ENCODE measurements at regions not wholly inside any gene's neighbourhood (a gene's known extent, or its start where the extent isn't known, plus 50 kb on each side); places are given as distances from the start of the nearest gene placed in this dataset.

- TF ChIP-seq, protein P1, sequence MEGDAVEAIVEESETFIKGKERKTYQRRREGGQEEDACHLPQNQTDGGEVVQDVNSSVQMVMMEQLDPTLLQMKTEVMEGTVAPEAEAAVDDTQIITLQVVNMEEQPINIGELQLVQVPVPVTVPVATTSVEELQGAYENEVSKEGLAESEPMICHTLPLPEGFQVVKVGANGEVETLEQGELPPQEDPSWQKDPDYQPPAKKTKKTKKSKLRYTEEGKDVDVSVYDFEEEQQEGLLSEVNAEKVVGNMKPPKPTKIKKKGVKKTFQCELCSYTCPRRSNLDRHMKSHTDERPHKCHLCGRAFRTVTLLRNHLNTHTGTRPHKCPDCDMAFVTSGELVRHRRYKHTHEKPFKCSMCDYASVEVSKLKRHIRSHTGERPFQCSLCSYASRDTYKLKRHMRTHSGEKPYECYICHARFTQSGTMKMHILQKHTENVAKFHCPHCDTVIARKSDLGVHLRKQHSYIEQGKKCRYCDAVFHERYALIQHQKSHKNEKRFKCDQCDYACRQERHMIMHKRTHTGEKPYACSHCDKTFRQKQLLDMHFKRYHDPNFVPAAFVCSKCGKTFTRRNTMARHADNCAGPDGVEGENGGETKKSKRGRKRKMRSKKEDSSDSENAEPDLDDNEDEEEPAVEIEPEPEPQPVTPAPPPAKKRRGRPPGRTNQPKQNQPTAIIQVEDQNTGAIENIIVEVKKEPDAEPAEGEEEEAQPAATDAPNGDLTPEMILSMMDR (IDR thresholded peaks at IDR 0.05), result no peak
- ATAC-seq (ENCODE audit: low FRiP score), result no peak
- DNase-seq (ENCODE audit: low spot score), result no peak
These were observed 236.9 kb upstream of the TMEM229A start for GRCh38 chr7:124269774-124270173.

DNA sequence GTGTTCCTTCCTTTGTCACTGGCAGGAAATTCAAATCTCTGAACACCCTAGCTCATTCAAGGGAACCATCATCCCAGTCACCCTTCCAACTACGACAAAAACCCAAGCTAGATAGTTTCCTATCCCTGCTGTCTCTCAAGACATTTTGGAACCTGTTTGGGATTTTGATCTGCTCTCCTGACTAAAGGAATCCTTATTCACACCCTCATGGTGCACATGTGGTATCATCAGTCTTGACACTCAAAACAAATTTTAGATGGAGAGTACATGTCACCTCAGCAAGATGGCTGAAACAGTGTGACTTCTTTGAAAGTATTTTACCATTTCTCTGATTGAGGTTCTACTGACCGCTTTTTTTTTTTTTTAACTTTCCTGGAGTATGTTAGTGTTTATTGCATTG lies 234.3 kb upstream of the TMEM229A start:
- TF ChIP-seq, protein P1 (IDR thresholded peaks at IDR 0.05), result no peak
- ATAC-seq (ENCODE audit: low FRiP score), result no peak
- DNase-seq (ENCODE audit: low spot score), result no peak

DNA sequence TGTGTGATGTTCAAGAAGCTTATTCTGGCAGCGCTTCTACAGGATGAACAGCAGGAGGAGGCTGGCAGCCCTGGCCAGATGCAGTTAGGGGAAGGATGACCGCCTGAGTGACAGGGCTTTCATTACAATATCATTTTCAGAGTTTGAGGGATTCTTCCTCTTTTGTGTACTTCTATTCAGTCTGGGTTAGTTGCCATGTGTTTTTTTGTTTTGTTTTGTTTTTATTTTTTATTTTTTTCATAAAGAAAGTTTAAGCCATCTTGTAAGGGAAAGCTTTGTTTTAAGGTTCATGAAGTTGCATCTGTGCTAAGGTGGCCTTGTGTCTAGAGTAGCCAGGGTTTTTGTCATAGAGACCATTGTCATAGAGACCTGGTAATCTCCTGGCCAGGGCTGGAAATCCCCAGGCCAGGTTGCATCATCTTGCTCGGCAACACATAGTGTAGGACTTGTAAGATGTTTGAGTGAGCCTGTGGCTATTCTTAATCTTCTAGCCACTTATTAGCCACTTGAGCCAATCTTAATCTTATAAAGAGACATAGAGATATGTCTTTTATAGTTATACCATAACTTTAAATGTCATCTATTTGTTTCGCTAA lies 230.5 kb upstream of the TMEM229A start:
- no peak for ATAC-seq (ENCODE audit: low FRiP score)
- no peak for DNase-seq (ENCODE audit: low spot score)
- TF ChIP-seq, protein P1 (IDR thresholded peaks at IDR 0.05), result no peak

GRCh38 chr7:124261710-124262109 lies 228.8 kb upstream of the TMEM229A start:
- no peak for DNase-seq (ENCODE audit: low spot score)
- TF ChIP-seq, protein P1 (IDR thresholded peaks at IDR 0.05), result no peak
- ATAC-seq (ENCODE audit: low FRiP score), result no peak

GRCh38 chr7:124257638-124258308 lies 224.9 kb upstream of the TMEM229A start:
- DNase-seq (ENCODE audit: low spot score) (no peak), ATAC-seq (ENCODE audit: low FRiP score) (no peak)
- TF ChIP-seq, protein P1 (IDR thresholded peaks at IDR 0.05), result no peak

- no peak for ATAC-seq (ENCODE audit: low FRiP score)
- no peak for DNase-seq (ENCODE audit: low spot score)
- TF ChIP-seq, protein P1 (IDR thresholded peaks at IDR 0.05), result no peak
These were observed 222.3 kb upstream of the TMEM229A start for GRCh38 chr7:124255041-124255655.

- ATAC-seq (ENCODE audit: low FRiP score) (no peak), DNase-seq (ENCODE audit: low spot score) (no peak)
- TF ChIP-seq, protein P1 (IDR thresholded peaks at IDR 0.05), result no peak
These were observed 221.5 kb upstream of the TMEM229A start for GRCh38 chr7:124254396-124254795.

Data from omental fat pad (tissue), 3 donors.